ENCODE measurements at regions not wholly inside any gene's neighbourhood (a gene's known extent, or its start where the extent isn't known, plus 50 kb on each side); places are given as distances from the start of the nearest gene placed in this dataset.
"Not testable (repeated sequence)": the region's sequence is repeated elsewhere in the genome, so short reads cannot be mapped to it uniquely, and the experiment has no call there.

DNA sequence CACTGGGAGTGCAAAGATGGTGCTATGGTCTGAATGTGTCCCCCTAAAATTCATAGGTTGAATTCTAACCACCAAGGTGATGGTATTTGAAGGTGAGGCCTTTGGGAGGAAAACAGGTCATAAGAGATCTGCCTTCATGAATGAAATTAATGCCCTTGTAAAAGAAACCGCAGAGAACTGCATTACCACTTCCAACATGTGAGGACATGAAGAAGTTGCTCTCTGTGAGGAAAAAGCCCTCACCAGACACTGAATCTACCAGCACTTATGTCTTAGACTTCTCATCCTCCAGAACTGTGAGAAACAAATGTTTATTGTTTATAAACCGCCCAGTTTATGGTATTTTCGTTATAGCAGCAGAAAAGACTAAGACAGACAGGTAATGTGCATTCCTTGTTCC lies 224.7 kb upstream of the C1orf87 start:
- no peak for DNase-seq

DNA sequence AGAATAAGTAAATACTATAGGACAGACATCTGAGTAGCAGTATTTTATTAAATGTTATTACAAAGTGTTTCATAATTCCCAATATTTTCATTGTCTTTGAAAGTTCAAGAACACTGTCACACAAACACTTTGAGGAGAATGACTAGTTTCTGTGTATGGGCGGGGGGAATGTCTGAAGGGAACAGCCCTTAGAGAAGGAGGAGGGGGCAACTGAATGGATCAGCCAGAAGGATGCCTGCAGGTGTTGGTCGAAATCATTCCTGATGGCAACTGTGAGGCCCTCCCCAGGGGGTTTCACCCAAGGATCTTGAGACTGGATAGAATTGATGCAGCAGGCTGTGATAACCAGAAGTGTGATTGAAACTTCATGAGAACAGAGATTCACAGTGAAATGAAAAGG lies 223.2 kb upstream of the C1orf87 start:
- no peak for DNase-seq

DNA sequence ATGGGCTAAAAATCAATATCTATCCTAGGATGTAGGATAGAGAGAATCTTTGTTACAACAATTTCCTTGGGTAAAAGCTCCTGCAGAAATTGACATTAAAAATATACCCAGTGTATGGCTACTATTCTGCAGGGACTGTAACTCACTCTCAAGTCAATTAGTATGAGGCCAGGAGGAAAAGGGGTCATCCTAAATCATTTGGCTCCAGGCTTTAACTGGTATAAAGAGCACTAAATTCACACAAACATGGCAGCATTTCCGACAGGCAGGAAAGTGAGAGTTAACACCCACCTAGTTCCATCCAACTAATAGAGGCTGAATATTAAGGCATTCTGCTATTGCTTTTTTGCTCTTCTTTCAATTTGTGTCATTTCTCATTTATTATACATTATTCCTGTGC lies 218.6 kb upstream of the C1orf87 start:
- no peak for DNase-seq

DNA sequence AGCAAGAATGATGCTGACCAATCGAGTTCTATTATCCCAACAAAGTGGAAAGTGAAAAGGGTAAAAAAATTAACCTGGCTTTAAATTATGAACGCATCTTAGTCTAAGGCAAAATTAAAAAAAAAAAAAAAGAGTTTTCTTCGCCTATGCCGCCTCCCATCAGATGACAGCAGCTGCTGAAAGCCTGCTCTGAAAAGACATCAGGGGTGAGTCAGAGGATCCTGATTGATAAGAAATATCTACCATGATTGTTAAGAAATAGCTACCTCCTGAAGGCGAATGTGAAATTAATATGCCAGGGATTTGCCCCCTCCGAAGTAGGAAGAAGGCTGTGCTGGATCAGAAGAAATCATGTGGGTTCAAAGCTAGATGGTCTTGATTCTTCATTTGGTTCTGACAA lies 216.8 kb upstream of the C1orf87 start:
- DNase-seq: no peak

DNA sequence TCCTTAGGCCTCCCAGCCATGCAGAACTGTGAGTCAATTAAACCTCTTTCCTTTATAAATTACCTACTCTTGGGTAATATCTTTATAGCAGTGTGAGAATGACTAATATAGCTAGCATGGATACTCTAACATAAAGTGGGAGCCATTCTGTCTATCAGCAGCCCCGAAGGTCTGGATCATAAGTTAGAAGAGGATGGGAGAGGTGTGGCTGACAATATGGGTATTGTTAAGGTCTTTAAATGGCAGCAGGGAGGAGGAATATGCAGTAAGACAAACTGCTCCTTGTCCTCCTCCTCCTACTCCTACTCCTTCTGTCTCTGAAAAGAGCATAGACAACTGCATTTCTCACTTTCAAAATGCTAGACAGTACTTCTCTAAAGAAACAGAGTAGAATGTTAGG lies 214.0 kb upstream of the C1orf87 start:
- DNase-seq: no peak

DNA sequence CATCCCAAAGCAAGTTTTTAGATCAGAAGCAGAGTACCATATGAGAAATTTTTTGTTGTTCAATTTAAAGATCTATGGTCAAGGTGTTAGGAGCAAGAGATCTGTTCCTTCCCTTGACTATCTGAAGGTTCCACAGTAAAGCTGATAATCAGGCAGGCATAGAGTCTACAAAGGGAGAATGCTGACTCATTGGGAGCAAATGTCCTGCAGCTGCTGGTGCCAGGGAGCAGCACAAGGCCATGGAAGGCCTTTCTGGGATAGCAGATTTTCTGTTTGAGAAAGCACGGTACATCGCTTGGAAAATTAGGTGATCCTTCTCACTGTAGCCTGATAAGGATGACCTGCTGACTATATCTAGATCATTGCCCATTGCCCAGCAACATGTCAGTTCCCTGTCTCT lies 210.1 kb upstream of the C1orf87 start:
- DNase-seq: no peak

DNA sequence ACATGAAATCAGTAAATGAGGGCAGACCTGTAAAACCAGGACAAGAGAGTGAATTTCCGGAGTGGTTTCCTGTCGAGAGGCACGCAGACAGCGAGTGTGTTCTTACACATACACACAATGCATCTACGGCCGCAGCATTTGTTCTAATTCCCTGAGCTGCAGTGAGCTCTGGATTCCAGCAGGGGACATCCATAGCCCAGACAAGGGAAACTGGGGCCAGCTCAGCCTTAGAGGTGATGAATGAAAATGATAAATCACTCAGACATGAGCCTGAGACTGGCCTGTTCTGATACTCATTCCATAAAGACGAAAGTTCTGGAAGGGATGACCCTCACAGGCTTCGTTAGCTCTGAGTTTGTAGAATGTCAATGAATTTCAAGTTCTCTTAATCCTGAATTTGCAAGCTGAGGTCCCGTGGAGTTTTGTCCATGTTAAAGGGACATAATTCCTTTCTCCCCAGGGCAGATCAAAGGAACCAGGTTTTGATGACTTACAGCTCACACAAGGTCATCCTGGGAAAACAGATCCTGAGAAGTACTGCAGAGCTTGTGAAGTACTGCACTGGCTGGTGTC lies 207.9 kb upstream of the C1orf87 start:
- DNase-seq: peak in 1 of 2 donors; percentile 13

DNA sequence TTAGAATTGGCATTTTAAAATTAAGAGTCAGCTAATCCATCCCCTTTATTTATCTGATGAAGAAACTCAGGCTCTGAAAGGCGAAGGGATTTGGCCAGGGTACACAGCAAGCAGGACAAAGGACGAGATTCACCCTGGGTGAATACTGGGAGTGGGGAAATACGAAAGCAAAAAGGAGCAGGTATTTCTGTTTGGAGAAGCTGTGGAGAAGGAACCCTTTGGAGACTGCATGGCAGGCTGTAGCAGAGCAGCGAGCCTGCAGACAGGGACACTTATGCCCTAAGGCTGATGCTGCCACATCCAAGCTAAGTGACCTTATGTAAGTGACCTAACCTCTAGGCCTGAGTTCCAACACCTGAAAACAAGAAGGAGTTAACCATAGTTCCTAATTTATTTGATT lies 207.2 kb upstream of the C1orf87 start:
- no peak for DNase-seq

DNA sequence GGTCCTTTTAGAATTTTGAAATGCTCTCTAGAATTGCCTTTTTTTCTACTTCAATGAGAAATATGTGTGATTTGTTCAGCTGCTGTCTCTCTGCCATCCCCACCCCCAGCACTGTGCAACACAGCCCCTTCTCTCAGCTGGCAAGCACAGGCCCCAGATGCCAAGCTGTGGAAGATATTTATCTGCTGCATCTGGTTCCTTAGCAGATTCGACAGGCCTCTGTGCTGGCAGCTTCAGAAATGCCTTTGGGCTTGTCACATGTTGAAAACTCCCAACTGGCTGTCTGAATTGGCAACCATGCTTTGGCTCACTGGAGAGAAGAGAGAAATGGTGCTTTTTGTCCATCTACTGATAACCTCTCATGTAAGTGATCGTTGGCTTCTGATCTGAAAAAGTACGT lies 206.7 kb upstream of the C1orf87 start:
- DNase-seq: no peak

DNA sequence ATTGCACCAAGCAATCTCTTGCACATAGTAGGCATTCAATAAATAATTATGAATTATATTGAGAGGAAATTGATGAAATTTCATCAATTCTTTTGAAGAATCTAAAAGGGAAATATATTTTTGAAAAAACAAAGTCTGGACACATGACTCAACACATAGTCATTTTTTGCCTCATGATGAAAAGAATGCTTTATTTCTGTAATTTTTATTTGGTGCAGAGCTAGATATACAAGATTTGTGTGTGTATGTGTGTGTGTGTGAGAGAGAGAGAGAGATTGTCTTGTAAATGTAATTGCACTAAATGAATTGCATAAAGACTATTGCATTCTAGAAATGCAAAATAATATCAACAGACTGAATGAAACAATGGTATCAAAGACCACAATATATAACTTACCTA lies 206.2 kb upstream of the C1orf87 start:
- DNase-seq: no peak

DNA sequence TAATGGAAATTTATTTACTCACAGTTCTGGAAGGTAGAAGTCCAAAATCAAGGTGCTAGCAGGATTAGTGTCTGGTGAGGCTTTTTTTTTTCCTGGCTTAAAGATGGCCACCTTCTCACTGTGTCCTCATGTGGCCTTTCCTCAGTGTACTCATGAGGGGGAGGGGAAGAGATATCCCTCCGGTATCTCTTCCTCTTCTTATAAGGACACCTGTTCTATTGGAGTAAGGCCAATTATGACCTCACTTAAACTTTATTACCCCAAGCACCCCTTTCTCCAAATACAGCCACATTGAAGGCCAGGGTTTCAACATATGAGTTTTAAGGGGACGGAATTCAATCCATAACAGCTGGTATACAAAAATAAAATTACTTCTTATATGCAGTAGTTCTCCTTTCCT lies 203.7 kb upstream of the C1orf87 start:
- DNase-seq: no peak

DNA sequence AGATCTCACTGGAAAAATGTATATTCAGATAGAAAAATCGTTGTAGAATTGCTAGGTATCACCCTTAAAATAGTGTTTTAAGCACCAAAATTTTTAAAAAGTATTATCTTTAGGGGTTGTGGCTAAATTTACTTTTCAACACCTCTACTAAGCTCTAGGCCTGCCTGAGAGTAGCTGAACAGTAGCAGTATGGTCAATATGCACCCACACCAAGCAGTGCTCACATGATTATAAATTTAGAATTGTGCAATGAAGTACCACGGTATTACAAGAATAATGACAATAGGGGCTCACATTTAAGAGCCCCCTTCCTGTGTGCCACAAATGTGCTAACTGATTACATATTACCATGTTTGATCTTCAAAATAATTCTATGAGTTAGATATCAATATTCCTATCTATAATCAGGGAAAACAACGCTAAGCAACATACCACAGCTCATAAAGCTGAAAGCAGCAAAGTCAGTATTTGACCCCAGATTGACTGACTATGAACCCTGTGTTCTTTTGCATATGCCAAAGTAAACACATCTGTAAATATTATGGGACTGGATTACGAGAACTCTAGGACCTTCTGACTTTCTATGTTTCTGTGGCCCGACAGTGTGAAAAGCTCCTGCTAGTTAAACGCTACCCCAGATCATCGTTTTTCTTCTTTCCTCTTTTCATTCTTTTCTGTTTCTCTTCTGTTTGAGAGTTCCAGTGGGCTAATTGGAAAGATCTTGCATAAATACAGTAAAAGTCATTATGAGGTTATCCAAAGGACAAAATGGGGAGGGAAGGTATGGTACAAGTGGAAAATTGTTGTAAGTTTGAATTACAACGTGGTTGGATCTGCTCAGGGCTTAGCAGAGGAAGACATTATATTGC lies 201.1 kb upstream of the C1orf87 start:
- no peak for DNase-seq

DNA sequence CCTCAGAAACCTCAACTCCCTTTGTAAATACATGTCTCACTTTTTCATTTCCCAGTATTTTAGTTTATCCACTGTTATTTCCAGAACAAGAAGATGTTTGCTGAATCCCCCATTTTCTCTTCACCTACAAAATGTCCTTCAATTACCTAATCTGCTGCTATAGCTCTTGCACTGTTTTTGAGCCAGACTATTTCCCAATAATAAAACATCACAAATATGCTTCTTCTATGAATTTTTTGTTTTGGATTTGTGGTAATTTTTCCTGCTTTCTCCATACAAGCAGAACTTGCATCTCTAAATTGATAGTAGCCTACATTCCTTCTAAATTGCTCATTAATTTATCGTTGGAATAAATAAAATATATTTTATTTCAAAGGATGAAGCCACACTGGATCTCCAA lies 199.6 kb upstream of the C1orf87 start:
- no peak for DNase-seq

DNA sequence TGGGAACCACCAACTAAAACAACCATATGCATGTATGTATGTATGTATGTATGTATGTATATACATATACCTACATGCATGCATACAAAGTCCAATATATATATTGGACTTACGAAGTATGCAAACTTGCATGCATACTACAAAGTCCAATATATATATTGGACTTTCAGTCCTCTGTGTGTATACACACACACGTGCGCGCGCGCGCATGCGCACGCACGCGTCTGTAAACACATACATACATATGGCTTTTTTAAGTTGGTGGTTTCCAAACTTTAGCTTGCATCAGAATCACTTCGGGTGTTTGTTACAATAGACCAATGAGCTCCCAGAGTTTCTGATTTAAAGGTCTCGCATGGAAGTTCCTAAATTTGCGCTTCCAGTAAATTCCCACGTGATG lies 197.5 kb upstream of the C1orf87 start:
- DNase-seq: no peak

DNA sequence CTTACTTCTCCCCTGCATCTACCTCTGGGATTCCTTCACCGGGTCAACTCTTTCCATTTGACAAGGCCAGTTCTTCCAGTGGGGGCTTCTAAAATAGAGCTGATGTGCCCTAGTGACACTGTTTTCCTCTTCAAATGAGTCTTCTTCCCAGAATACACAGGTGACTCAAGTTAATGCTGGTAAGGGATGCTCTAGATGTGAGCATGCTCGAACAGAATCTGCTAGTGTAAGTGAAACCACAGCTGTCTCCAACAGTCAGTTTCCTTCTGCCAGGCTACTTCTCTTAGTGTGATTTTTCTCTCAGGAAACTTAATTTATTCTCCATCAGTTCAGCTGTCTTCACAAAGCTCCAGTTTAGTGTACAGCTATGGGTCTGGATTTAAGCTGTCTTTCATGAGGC lies 194.9 kb upstream of the C1orf87 start:
- DNase-seq: no peak

DNA sequence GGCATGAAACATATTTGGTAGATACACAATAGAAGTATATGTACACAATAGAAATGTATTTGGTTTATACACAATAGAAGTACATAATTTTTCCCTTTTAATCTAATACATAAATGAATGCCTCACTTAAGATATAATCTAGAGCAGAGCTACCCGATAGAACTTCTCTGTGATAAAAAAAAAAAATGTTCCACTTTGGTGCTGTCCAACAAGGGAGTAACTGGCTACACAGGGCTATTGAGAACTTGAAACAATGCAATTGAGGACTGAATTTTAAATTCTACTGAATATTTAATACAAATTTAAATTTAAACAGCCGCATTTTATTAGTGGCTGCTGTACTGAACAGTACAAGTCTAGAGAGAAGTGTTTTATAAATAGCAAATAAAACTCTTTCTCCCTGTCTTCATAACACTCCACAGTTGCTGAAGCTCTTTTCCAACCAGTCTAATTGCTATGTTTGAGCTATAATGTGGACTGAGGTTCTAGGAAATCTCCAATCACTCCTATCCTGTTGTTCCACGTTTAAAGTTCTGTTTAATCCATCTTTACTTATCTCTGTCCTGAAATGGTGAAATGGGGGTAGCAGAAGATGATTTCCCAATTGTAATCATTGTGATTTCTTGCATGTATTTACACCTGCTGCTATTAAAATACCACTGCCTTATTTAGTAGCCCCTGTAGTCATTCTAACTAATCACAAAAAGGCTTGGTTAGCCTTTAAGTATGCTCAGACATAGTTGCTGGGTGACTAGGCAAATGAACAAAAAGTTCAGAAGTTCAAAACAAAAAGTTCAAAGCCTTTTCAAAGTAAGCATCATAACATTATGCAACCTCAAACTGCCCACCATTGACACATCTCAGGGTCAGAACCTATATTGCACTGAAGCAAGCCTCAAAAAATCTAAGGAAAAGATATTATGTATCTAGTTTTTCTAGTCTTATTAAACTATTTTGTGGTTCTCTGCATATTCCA lies 192.3 kb upstream of the C1orf87 start:
- no peak for DNase-seq

DNA sequence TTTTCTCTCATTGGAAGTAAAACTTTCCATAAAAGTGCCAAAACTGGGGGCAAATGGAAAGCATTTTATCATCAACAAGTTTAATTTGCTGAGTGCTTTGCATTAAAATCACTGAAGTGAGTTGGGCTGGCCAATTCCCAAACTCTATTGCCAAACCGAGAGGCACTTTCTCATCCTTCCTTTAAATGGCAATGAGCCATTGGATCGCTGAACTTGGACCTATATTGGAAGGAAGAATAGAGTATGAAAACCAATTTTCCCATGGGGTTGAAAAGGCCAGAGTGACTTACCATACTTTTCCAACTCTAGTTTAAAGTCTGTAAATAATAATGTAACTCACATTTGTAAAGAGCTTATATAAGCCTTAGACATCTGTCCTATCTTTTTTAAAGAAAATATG lies 189.1 kb upstream of the C1orf87 start:
- DNase-seq: no peak

DNA sequence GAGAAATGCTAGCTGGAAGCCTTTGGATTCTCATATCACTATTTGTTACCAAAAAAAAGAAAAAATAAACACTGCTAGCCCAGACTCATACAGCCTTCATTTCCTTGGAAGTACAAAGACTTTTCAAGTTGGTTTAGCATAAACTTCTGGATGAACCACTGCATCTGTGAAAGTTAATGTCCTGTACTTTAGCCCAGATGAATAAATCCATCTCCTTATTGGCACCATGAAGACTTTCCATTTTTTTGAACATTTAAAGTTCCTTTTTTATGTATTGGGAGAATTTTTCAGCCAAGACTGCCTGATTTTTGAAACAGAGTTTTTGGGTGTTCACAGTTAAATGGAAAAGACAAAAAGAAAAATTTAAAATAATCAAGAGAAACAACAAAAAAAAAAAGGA lies 184.0 kb upstream of the C1orf87 start:
- no peak for DNase-seq

DNA sequence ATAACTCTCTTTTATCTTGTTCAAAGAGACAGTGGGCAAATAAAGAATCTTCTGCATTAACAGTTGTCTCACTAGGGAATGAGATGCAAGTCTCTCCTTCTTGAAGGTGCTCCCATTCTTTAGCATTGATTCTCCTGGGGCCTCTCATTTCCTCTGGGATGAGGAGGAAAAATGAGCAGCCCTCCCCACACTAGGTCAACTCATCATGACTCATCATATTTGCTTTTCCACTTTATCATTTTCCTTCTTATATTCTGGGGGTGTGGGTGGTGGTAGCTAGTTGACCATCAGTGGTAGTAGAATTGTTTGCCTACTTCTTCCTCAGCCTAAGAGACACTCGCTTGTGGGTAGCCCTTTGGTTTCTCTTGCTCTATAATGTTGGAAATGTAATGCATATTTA lies 182.0 kb upstream of the C1orf87 start:
- no peak for DNase-seq

DNA sequence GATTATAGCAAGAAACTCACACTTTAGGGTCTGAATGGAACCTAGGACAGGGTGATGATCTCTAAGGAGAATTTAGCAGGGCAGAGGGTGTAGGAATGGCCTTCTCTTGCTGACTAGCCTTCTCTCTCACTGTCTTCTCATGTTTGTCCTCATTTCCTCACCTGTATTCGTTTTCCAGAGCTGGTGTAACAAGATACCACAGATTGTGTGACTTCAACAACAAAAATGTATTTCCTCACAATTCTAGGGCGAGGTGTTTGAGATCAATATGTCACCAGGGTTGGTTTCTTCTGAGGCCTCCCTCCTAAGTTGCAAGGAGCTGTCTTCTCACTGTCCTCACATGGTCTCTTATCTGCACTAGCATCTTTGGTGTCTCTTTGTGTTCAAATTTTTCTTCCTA lies 177.9 kb upstream of the C1orf87 start:
- DNase-seq: no peak

DNA sequence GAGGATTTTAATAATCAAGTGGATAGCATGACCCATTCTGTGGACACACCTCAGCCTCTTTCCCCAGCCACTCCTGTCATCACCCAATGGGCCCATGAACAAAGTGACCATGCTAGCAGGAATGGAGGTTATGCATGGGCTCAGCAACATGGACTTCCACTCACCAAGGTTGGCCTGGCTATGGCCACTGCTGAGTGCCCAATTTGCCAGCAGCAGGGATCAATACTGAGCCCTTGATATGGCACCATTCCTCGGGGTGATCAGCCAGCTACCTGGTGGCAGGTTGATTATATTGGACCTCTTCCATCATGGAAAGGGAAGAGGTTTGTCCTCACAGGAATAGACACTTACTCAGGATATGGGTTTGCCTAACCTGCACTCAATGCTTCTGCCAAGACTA lies 173.9 kb upstream of the C1orf87 start:
- DNase-seq: not testable (repeated sequence)

DNA sequence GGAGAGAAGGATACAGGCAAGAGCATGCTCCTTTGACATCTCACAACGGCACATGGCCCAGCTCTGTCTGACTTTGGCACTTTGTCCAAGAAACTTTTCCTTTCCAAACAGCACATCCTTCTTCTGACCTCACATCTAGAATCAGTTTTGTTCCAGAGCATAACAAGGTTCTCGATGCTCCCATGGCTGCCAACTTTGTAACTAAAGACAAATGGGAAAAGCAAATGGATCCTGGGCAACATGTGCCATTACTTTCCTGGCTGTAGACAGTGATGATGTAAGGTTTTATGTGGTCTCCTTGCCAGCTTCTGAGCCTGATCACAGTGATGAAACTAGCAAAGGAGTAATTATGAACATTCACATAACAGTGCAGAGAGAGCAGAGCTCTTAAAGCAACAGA lies 171.8 kb upstream of the C1orf87 start:
- no peak for DNase-seq

DNA sequence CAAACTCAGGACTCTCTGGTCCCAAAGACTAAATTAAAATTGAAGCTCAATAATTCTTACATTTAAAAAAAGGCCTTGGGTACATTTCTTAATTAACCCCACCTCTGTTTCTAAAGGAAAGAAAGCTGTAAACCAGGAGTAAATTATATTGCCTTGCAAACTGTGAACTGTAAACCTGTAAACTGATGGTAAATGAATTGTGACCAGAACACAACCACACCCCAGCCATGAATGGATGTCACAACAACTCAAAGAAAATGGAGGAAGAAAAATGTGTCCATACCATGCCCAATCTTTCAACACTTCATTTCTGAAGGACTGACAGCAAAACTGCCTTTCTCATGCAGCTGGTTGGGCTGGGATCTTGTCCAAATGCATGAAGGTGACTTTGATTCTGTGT lies 171.3 kb upstream of the C1orf87 start:
- DNase-seq: no peak

DNA sequence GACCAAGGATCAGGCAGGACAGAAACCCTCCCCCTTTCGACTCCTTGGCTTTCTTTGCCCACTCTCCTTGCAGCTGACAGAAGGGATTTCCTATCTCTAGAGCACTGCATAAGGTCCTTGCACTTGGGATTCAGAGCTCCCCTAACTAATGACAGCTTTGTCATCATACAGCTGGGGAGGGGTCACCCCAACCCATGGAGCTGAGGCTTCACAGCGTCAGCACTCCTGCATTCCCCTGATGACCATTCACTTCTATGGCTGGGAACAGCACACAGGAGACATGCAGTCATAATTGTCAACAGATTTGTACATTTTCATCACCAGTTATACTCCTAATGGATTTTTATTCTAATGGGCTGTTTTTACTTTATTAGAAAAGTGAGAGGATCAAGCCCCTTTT lies 161.7 kb upstream of the C1orf87 start:
- DNase-seq: no peak

Data from CD4-positive, alpha-beta T cell treated with Interleukin-1 beta for 1 hour (primary cell).